ENCODE measurements at regions not wholly inside any gene's neighbourhood (a gene's known extent, or its start where the extent isn't known, plus 50 kb on each side); places are given as distances from the start of the nearest gene placed in this dataset.

DNA sequence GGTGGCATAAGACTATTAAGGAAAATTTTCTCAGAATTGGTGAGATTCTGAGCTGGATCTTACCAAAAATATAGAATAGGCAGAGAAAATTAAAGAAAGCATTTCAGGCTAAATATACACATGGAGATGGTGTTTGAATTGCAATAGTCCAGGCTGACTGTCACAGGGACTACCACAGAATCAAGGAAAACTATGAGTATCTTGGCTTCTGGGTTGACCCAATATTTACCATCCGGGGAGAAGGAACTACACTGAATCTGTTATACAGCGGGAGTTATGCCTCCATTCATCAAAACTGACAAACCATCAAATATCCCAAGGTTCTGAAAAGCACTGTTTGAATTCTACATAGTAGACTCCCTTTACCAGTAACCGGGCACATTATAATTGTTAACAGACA, 102.2 kb downstream of the TUSC7 start (continued):
- TF ChIP-seq, protein P1, sequence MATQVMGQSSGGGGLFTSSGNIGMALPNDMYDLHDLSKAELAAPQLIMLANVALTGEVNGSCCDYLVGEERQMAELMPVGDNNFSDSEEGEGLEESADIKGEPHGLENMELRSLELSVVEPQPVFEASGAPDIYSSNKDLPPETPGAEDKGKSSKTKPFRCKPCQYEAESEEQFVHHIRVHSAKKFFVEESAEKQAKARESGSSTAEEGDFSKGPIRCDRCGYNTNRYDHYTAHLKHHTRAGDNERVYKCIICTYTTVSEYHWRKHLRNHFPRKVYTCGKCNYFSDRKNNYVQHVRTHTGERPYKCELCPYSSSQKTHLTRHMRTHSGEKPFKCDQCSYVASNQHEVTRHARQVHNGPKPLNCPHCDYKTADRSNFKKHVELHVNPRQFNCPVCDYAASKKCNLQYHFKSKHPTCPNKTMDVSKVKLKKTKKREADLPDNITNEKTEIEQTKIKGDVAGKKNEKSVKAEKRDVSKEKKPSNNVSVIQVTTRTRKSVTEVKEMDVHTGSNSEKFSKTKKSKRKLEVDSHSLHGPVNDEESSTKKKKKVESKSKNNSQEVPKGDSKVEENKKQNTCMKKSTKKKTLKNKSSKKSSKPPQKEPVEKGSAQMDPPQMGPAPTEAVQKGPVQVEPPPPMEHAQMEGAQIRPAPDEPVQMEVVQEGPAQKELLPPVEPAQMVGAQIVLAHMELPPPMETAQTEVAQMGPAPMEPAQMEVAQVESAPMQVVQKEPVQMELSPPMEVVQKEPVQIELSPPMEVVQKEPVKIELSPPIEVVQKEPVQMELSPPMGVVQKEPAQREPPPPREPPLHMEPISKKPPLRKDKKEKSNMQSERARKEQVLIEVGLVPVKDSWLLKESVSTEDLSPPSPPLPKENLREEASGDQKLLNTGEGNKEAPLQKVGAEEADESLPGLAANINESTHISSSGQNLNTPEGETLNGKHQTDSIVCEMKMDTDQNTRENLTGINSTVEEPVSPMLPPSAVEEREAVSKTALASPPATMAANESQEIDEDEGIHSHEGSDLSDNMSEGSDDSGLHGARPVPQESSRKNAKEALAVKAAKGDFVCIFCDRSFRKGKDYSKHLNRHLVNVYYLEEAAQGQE (IDR thresholded peaks at IDR 0.05; ENCODE audit: unreplicated experiment) = no peak

DNA sequence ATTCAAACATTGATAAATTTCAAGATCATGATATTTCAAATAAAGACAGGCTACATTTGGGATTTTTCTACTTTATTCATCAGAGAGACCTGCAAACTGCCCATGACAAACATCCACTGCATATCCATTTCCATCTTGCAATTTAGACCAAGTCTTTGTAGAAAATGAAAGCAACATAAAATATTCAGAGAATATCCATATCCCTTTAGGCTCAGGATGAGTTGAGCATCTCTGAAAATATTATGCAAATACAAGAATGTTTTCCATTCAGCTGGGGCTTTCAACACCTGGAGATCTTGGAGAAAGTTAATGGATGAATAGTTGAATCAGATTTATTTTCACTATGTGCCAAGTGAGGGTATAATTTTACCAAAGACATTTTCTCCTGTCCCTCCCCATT, 103.4 kb downstream of the TUSC7 start:
- TF ChIP-seq, protein P2, sequence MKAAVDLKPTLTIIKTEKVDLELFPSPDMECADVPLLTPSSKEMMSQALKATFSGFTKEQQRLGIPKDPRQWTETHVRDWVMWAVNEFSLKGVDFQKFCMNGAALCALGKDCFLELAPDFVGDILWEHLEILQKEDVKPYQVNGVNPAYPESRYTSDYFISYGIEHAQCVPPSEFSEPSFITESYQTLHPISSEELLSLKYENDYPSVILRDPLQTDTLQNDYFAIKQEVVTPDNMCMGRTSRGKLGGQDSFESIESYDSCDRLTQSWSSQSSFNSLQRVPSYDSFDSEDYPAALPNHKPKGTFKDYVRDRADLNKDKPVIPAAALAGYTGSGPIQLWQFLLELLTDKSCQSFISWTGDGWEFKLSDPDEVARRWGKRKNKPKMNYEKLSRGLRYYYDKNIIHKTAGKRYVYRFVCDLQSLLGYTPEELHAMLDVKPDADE (IDR thresholded peaks at IDR 0.05) = no peak
- TF ChIP-seq EZH2 (IDR thresholded peaks at IDR 0.05; ENCODE audit: low read depth, unreplicated experiment) = no peak
- TF ChIP-seq, protein P3, sequence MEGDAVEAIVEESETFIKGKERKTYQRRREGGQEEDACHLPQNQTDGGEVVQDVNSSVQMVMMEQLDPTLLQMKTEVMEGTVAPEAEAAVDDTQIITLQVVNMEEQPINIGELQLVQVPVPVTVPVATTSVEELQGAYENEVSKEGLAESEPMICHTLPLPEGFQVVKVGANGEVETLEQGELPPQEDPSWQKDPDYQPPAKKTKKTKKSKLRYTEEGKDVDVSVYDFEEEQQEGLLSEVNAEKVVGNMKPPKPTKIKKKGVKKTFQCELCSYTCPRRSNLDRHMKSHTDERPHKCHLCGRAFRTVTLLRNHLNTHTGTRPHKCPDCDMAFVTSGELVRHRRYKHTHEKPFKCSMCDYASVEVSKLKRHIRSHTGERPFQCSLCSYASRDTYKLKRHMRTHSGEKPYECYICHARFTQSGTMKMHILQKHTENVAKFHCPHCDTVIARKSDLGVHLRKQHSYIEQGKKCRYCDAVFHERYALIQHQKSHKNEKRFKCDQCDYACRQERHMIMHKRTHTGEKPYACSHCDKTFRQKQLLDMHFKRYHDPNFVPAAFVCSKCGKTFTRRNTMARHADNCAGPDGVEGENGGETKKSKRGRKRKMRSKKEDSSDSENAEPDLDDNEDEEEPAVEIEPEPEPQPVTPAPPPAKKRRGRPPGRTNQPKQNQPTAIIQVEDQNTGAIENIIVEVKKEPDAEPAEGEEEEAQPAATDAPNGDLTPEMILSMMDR (conservative IDR thresholded peaks at IDR 0.05; ENCODE audit: low read depth in 2 of 2) = no peak
- no peak for TF ChIP-seq JUNB (IDR thresholded peaks at IDR 0.05; ENCODE audit: unreplicated experiment)
- TF ChIP-seq ZNF331 (CRISPR knock-in tag; IDR thresholded peaks at IDR 0.05; ENCODE audit: low read depth) = no peak
- TF ChIP-seq, protein P1 (IDR thresholded peaks at IDR 0.05; ENCODE audit: unreplicated experiment) = no peak
- no peak for ATAC-seq
- no peak overlapping the region for H2AFZ ChIP-seq
- Mint-ChIP-seq H3K27ac (no peak overlapping the region), H3K9me3 (peaks cover 16% of the 10 kb centered on the region), H3K36me3 (ENCODE audit: low read depth) (peaks cover 17% of the 10 kb centered on the region; the same call in 2 of the 3 replicates), H3K4me3 (no peak overlapping the region), H3K27me3 (ENCODE audit: insufficient read depth, low read depth, poor library complexity) (peaks cover 2% of the 10 kb centered on the region), H3K4me1 (peaks cover 43% of the 10 kb centered on the region)
- no peak overlapping the region for H3K4me3 ChIP-seq
- no peaks in the 10 kb centered on the region for H3F3A ChIP-seq (replicated peaks; ENCODE audit: low read depth)
- H3K79me2 ChIP-seq (replicated peaks; ENCODE audit: insufficient read depth) = no peaks in the 10 kb centered on the region
- H3K9me2 ChIP-seq (ENCODE audit: insufficient read depth) = no peaks in the 10 kb centered on the region
- no peaks in the 10 kb centered on the region for H3K27me3 ChIP-seq (ENCODE audit: insufficient read depth)
- peaks cover 41% of the 10 kb centered on the region for H3K4me1 ChIP-seq (ENCODE audit: insufficient read depth)
- no peak for DNase-seq (ENCODE audit: low spot score)
- H3K4me2 ChIP-seq = no peak overlapping the region
- no peaks in the 10 kb centered on the region for H4K20me1 ChIP-seq (replicated peaks; ENCODE audit: insufficient read depth)
- H3K27ac ChIP-seq (ENCODE audit: low read depth) = no peak overlapping the region
- H3K36me3 ChIP-seq (ENCODE audit: insufficient read depth) = no peaks in the 10 kb centered on the region

All from GM23338 (cell line).